Psoas muscle (tissue), 7 donors: ENCODE measurements at regions not wholly inside any gene's neighbourhood (a gene's known extent, or its start where the extent isn't known, plus 50 kb on each side); places are given as distances from the start of the nearest gene placed in this dataset.

Experiments
- ATAC-seq, 4 donors: fragments of 200-7000 bp; cut with Tn5 transposase; one replicate each; pipeline ENCODE4 v1.9.1; 2020; ENCODE audit warnings: moderate library complexity in 3 of 4, mild to moderate bottlenecking in 2 of 4
- DNase-seq, 2 donors: peaks; one replicate each; pipeline ENCODE4 v3.0.0-alpha.2; 2020
- H3K27ac ChIP-seq: fragments of 200-600 bp; one replicate; pipeline ENCODE4 v1.8.0; 2022
- H3K27me3 ChIP-seq, 3 donors: fragments of 200-600 bp in 1 of 3; one replicate each; pipeline versions ENCODE4 v1.6.1 to v1.8.0; 2013 to 2022; ENCODE audit warnings: low read length in 2 of 3, mild to moderate bottlenecking in 2 of 3, moderate library complexity in 1 of 3; ENCODE audit not compliant: insufficient read depth in 3 of 3
- H3K36me3 ChIP-seq, 2 donors: fragments of 200-600 bp in 1 of 2; one replicate each; pipeline versions ENCODE4 v1.6.1 to v1.8.0; 2013 to 2022; ENCODE audit warnings: low read depth in 1 of 2, mild to moderate bottlenecking in 1 of 2, moderate library complexity in 1 of 2; ENCODE audit not compliant: insufficient read depth in 1 of 2
- H3K4me1 ChIP-seq: fragments of 200-600 bp; one replicate; pipeline ENCODE4 v1.8.0; 2022
- H3K4me3 ChIP-seq: fragments of 200-600 bp; one replicate; pipeline ENCODE4 v1.8.0; 2022; ENCODE audit warnings: mild to moderate bottlenecking
- H3K9me3 ChIP-seq: fragments of 200-600 bp; one replicate; pipeline ENCODE4 v1.8.0; 2022
- CTCF ChIP-seq: fragments of 200-600 bp; IDR thresholded peaks from one replicate; pipeline ENCODE4 v1.8.0; 2022; ENCODE audit warnings: antibody characterized with exemption
- WGBS, 3 donors: extraction: QIAGEN DNeasy Blood & Tissue Kit; methylation state at CpG; one replicate each; pipeline versions ENCODE4 v1.1.6 to v1.1.7; 2013; 5-methylcytosine and 5-hydroxymethylcytosine counted together
- intact Hi-C, 2 donors: fragments of 100-400 bp; cut with DNase I; formaldehyde crosslinking; loops; one replicate each; pipeline versions ENCODE4 v1.11.0 to v1.14.2; 2022
- donor health status: healthy with polysubstance abuse.
- donor health status: DM: no; HTN: no; CAD: no; lungs with moderate emphysema.
- donor health status: Bipolar disorder and iron deficiency.
- donor health status: healthy.
- donor health status: DM: yes; HTN: yes; CAD: no.
- donor health status: DM: no; HTN: no; CAD: no.
- donor health status: DM: yes; HTN: yes; CAD: no.

GRCh38 chr4:111450867-111451266, 694.4 kb upstream of the FAM241A start:
- DNase-seq (no peak), ATAC-seq (no peak)
- Histone ChIP-seq H3K27ac (no peak overlapping the region), H3K36me3 (no peaks in the 10 kb centered on the region), H3K9me3 (no peaks in the 10 kb centered on the region), H3K27me3 (no peaks in the 10 kb centered on the region), H3K4me1 (no peaks in the 10 kb centered on the region), H3K4me3 (no peak overlapping the region)
- no peak for TF ChIP-seq CTCF
- intact Hi-C loops, result no loop called here

- intact Hi-C loops, result no loop called here
- H3K4me3 ChIP-seq, result no peak overlapping the region
- no peaks in the 10 kb centered on the region for H3K9me3 ChIP-seq
- H3K27ac ChIP-seq, result no peak overlapping the region
- H3K4me1 ChIP-seq, result no peaks in the 10 kb centered on the region
- H3K27me3 ChIP-seq, result no peaks in the 10 kb centered on the region
- ATAC-seq (no peak), DNase-seq (no peak)
- H3K36me3 ChIP-seq, result no peaks in the 10 kb centered on the region
- TF ChIP-seq CTCF, result no peak
Observed at GRCh38 chr4:111453216-111453615, 692.0 kb upstream of the FAM241A start.

- Histone ChIP-seq H3K4me3 (no peak overlapping the region), H3K27ac (no peak overlapping the region), H3K9me3 (no peaks in the 10 kb centered on the region), H3K36me3 (no peaks in the 10 kb centered on the region), H3K4me1 (no peaks in the 10 kb centered on the region), H3K27me3 (no peaks in the 10 kb centered on the region)
- 38 to 46% (median 43%) methylated on average over 4 of the region's 4 CpGs for WGBS, 3 donors
- ATAC-seq, result no peak
- TF ChIP-seq CTCF, result no peak
- no peak for DNase-seq
- intact Hi-C loops, result no loop called here
Observed at GRCh38 chr4:111454961-111455360, 690.3 kb upstream of the FAM241A start.

GRCh38 chr4:111464251-111465045, 680.8 kb upstream of the FAM241A start:
- intact Hi-C loops, result no loop called here
- DNase-seq, result no peak
- no peaks in the 10 kb centered on the region for H3K36me3 ChIP-seq
- 24 to 39% (median 32%) methylated on average over 8 of the region's 8 CpGs for WGBS, 3 donors
- H3K27ac ChIP-seq, result no peak overlapping the region
- no peaks in the 10 kb centered on the region for H3K4me1 ChIP-seq
- H3K9me3 ChIP-seq, result no peaks in the 10 kb centered on the region
- no peak overlapping the region for H3K4me3 ChIP-seq
- ATAC-seq, result no peak
- no peaks in the 10 kb centered on the region for H3K27me3 ChIP-seq
- TF ChIP-seq CTCF, result no peak
